AG09319 (cell line): ENCODE measurements at regions not wholly inside any gene's neighbourhood (a gene's known extent, or its start where the extent isn't known, plus 50 kb on each side); places are given as distances from the start of the nearest gene placed in this dataset.

ENCODE experiments used
- DNase-seq: peaks from one replicate; pipeline ENCODE4 v3.0.0-alpha.2; 2010; ENCODE audit warnings: low read depth; ENCODE audit errors: extremely low read depth
- CTCF ChIP-seq: IDR thresholded peaks from 2 replicates; pipeline ENCODE4 v1.5.1; 2011; ENCODE audit warnings: low read depth, mild to moderate bottlenecking, inconsistent platforms, low read length, moderate library complexity

GRCh38 chr10:91012502-91012901 is 91.6 kb upstream of the ANKRD1 start:
- TF ChIP-seq CTCF: no peak
- DNase-seq: no peak

GRCh38 chr10:91013985-91014384 is 93.1 kb upstream of the ANKRD1 start:
- no peak for DNase-seq
- no peak for TF ChIP-seq CTCF

- DNase-seq: no peak
Measured at GRCh38 chr10:91017198-91017597, 96.3 kb upstream of the ANKRD1 start.

GRCh38 chr10:91021901-91022300 is 101.0 kb upstream of the ANKRD1 start:
- no peak for TF ChIP-seq CTCF

More at GRCh38 chr10:91017198-91017597, 96.3 kb upstream of the ANKRD1 start:
- no peak for TF ChIP-seq CTCF

GRCh38 chr10:91022390-91022789 is 101.5 kb upstream of the ANKRD1 start:
- DNase-seq: no peak
- no peak for TF ChIP-seq CTCF

More at GRCh38 chr10:91021901-91022300, 101.0 kb upstream of the ANKRD1 start:
- DNase-seq: no peak

GRCh38 chr10:91022924-91023699 is 102.2 kb upstream of the ANKRD1 start:
- DNase-seq: no peak
- TF ChIP-seq CTCF: no peak

GRCh38 chr10:91023700-91024398 is 103.0 kb upstream of the ANKRD1 start:
- DNase-seq: no peak
- no peak for TF ChIP-seq CTCF
